ENCODE measurements at regions not wholly inside any gene's neighbourhood (a gene's known extent, or its start where the extent isn't known, plus 50 kb on each side); places are given as distances from the start of the nearest gene placed in this dataset.

DNA sequence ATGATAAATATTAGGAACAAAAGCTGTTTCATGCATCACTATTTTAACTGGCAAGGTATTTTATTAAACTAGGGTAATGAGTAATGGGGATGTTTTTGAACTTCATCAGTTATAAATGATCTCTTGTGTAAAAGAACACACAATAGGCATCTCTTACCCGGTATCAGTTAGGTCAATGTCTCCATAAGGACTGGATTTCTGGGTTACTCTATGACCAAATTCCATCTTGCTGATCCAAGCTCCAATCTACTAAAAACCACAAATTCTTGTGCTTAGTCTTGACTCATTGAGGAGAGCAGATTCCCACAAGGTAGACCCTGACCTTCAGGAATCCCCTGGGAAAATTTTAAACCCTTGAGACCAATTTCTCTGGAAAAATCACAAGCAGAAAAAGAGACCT, 1167.7 kb downstream of the XPNPEP1 start:
- no peak for DNase-seq

DNA sequence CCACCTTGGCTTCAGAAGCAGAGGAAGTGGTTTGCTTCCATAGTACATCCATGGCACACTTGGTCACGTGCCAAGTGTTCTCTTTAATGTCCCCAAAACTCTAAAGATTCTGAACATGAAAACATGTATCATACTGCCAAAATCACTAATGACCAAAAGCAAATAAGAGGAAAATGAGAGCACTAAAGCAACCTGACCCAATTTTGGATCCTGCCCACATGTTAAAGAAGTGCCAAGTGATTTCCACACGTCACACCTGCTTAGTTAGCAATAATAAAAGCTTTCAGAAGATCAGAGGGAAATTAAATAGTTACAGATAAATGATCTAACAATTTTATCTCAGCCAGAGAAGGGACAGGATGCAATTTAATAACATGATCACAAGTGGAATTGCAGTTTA, 1170.0 kb downstream of the XPNPEP1 start:
- no peak for DNase-seq

DNA sequence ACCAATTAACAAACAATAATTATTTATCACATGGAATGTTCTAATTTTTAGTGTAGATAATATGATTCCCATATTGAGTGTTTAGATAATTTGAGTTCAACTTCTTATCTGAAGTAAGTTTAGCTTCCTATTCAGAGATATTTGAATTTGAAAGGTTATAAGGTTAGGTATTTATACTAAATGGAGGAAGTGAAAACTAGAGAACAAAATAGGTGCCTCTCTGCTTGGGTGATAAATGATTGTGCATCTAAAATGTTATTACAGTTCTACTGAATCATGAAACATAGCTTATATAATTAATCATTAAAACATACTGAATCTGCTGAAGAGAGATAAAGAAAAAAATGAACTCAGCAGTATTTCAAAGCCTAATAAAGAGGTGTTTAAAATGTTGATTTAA, 1174.3 kb downstream of the XPNPEP1 start:
- DNase-seq = no peak

DNA sequence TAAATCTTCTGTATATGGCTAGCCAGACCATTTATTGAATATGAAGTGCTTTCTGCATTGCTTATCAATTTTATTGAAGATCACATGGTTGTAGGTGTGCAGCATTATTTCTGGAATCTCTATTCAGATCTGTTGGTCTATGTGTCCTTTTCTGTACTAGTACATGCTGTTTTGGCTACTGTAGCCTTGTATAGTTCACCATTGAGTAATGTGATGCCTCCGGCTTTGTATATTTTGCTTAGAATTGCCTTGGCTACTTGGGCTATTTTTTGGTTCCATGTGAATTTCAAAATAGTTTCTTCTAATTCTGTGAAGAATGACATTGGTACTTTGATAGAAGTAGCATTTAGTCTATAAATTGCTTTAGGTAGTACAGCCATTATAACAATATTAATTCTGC, 1187.2 kb downstream of the XPNPEP1 start:
- no peak for DNase-seq

DNA sequence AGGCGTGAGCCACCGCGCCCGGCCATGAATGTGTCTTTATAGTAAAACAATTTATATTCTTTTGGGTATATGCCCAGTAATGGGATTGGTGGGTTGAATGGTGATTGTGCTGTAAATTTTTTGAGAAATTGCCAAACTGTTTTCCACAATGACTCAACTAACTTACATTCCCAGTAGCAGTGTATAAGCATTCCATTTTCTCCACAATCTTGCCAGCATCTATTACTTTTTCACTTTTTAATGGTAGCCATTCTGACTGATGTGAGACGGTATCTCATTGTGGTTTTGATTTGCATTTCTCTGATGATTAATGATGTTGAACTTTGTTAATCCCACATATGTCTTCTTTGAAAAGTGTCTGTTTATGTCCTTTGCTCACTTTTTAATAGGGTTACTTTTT, 1187.9 kb downstream of the XPNPEP1 start:
- no peak for DNase-seq

DNA sequence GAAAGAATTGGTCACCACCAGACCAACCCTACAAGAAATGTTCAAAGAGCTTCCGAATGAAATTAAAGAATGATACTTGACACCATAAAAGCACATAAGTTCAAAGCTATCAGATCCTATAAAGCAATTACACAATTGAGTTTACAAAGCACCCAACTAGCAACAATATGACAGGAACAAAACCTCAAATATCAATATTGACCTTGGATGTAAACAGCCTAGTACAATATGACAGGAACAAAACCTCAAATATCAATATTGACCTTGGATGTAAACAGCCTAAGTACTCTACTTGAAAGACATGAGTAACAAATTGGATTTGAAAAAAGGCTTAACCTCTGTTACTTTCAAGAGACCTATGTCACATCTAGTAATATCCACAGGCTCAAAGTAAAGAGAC, 1201.4 kb downstream of the XPNPEP1 start:
- DNase-seq = peak; percentile 22 to 31

DNA sequence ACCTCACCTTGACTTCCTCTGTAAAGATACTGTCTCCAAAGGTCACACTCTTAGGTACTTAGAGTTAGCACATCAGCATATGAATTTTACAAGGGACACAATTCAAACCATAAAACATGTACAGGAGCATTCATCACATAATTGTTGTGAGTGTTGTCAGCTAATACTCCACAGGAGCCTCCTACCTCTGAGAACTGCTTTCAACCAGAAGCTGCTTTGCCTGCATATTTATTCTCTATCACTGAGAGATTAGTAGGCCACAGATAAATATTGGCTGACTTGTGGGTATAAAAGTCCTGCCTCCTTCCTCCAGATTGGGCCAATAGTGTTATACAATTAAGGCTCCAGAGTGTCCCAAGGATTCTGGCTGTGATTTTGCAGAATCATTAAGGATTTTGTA, 1207.0 kb downstream of the XPNPEP1 start:
- DNase-seq = no peak

DNA sequence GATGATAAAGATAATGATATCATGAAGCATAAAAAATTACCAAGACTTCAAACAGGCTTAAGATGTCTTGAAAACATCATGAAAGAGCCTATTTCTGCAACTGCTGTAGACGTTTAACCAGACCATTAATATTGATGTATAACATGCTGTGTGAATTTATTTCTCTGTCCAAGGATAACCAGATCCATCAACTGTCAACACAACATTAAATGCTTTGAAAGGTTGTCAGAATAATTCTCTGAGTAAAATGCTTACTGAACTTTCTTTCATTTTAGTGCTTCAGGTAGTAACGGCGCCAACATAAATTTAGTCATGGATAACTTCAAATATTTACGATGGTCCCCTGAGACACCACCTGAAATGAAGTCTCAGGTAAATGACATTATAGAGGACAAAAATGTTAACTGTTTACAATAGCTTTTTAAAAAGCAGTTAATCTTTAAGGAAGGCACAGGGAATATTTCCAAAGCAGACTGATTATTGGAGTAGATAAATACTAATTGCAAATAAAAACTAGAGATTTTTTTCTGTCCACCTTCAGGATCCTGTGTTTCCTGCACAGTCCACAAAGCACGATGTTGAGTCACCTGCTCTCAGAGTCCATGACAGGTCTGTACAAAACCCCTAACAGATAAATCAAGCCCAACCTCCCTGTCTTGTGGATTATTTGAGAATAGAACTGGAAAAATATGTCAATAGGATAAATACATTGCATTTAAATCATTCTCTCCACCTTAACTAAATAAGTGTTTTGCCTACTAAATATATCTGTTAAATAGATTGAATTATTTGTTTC, 1213.2 kb downstream of the XPNPEP1 start:
- DNase-seq = no peak

DNA sequence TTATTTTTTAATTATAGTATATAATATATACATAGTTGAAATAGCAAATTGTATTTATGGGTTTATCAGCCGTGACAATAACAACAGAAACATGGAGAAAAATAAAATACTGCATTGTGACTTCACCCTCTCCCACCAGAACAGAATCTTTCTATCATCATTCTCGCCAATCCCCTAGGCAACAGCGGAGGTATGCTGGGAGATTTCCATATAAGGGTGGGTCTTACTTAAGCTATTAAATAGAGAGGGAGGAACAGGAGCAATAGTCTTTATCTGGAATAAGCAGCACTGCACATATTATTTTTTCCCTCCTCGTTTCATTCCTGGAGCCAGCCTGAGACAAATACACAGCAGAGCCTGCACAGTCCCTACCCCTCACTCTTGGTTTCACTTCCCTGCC, 1214.9 kb downstream of the XPNPEP1 start:
- DNase-seq = no peak

DNA sequence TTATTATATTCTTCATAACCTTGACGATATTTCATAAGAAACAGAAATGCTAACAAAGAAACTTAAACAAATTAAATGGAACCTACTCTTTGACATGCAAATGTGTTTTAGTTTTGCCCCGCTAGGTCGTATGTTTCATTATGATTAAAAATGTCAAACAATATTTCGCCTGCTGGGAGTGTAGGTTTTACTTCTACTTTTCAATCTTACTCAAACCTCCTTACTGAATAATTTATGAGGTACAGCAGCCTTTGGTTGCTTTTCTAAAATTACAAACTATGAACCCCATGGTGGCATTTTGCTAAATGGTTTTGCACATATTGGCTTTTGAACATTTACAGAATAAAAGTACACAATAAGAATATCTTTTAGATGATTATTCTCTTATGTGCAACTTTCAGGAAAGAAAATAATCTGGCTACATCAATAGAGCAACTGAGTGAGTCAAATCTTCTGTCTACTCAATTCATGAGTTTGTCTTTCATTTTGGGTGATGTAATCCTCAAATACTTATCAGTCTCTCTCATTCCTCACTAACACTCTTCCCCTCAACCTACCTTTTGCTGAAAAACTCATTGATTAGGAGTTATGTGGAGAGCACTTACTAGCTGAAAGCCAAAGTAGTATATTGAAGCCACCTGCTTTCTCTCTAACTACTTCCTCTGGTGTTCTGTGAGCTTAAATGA, 1226.4 kb downstream of the XPNPEP1 start:
- DNase-seq = no peak

DNA sequence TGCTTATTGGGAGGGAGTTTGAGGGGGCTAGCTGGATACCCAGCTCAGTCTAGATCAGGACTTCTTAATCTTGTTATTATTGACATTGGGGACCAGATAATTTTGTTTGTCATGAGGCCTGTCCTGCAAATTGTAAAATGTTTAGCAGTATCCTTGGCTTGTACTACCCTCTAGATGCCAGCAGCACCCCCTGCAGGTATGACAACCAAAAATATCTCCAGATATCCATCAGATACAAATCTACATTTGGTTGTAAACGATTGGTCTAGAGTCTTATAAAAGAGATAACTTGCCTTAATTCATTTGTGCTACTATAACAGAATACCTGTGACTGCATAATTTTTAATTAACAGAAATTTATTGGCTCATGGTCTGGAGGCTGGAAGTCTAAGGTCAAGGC, 1232.2 kb downstream of the XPNPEP1 start:
- no peak for DNase-seq

DNA sequence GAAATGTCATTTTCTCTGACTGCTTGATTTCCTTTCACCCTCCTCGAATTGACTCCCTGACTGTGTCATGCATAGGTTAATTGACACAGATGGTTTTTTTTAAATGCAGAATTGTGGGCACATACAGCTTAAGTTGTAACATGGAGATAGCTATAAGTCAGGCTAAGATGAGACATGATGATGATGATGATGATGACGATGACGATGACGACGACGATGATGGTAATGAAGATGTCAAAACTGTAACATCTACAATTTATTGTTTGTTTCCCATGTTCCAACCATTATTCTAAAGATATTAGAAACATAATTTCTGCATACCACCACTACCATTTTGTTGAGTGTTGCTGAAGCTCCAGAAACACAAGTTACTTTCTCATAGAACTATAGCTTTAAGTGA, 1232.8 kb downstream of the XPNPEP1 start:
- DNase-seq = no peak

DNA sequence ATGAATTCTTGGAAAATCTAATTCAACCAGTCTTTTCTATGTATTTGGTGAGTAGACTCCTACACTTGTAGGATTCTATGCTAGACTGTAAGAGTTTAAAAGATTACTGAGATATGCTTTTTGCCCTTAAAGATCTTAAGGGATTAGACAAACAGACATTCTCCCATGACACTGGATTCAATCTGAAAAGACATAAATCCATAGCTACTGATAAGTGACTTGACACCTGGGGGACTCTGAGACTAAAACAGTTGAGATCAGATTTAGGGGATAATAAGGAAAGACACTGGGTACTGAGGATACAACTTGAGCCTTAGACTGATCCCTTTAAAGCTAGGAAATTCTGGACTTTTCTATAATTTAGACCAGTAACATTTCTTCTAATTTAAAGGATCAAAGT, 1233.4 kb downstream of the XPNPEP1 start:
- no peak for DNase-seq

DNA sequence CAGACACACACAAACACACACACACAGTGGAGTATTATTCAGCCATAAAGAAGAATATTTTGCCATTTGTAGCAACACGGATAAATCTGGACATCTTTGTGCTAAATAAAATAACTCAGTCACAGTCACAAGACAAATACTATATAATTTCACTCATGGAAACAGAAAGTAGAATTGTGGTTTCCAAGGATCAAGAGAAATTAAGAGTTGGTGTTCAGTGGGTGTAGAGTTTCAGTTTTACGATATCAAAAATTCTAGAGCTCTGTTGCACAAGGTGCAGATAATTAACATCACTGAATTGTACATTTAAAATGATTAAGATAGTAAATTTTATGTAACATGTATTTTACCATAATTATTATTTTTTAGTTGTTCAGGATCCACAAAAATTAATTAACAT, 1235.0 kb downstream of the XPNPEP1 start:
- no peak for DNase-seq

DNA sequence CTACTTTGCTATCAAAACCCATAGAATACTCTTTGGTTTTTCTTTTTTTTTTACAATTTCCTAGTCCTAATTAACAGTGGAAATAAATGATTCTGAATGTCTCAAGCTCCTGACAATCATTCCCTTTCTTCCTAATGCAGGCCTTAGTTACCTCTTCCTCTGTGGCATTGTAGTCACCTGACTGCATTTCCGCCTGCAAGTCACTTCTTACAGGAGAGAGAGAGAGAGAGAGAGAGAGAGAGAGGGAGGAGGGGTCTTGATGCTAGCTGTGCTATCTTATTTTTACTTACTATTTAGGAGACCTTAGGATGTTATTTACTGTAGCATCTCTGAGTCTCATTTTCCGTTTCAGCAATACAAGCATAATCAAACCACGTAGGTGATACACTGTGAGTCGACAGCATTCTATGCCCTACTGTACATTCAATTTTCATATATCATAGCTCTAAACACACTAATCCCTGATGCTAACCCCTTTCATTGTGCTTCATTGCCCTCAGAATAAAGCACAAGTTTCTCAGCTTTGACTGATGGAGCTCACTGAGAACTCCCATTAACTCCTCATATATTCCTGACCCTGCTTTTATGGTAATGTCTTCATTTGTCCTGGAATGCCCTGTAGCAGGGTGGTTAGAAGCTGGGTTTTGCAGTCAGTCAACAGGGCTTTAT, 1237.3 kb downstream of the XPNPEP1 start:
- DNase-seq = no peak

DNA sequence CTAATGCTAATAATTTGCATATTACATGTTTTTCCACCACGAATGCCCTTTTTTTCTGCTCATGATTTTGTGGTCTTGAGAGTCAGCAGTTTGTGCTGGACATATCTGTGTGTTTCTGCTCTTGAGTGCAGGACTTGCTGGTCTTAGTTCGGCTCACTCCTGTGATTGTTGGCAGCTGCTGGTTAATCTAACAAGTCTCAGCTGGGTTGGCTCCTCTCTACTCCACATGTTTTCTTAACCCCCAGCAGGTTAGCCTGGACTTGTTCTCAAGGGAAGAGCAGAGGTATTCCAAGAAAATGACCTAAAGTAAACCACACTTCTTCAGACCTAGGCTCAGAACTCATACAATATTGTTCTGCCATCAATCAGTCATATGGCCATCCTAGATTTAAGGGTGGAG, 1238.9 kb downstream of the XPNPEP1 start:
- no peak for DNase-seq

DNA sequence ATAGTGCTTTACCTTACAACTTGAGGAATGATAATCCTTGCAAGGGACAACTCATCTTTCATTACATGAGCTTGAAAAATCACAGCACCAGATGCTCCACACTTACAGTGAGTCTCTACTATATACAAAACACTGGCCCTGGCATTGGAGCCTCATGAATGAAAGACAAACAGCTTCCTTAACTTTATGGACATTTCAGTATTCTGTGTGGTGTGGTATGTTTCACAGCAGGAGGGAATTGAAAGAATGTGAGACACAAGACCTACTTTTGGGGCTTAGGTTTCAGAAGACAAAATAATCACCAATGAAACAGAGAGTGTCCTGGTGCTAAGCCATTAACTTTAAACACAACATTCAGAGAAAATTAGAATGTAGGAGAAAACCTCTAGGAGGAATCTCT, 1249.6 kb downstream of the XPNPEP1 start:
- DNase-seq = no peak

DNA sequence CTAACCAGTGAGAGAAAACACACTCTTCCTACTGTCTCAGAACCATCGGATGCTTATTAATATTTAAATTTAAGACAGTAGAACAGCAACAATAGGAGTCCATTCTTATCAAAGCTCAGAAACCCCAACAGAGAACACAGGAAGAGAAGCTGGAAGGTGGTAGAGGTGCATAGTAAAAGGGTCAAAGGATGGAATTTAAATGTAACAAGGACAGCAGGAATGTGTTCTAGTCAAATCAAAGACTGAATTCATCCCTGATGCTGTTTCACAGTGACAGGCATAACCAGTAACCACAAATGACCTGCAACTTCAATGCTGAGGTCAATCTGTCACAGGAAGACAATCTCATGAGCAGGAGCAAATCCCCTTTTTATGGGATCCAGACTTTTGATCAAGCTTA, 1259.7 kb downstream of the XPNPEP1 start:
- DNase-seq = no peak

DNA sequence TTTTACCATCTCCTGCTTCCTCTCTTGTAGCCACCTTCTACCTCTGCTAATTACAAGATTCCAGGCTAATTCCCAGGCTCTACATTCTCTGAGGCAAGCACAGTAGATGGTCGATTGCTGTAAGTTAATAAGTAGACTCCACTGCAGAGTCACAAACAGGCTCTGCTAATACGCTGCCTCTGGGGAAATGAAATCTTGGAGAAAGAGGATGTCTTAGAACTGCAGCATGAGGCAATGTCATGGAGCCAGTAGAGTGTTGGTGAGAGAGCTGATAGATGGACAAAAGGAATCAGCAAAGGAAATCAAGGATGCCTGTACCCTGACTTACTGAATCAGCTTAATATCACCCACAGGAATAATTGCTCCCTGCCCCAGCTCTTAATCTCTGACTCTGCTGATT, 1260.3 kb downstream of the XPNPEP1 start:
- DNase-seq = no peak

DNA sequence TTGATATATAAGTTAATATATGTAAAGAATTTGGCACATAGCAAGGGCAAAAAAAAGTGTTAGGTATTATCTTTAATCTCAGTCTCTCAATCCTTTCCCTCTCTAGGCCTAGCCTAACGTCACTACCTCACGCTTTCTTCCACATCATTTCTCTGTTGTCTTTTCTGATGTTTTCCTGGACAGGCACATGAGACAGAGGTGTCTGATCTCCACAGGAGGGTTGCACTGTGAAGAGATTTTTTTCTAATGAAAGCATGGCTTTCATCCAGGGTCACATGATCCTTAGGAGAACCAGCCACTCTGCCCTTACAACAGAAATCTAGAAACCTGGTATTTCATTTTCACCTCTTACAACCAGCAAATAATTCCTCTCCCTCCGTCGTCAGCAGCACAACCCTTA, 1268.3 kb downstream of the XPNPEP1 start:
- no peak for DNase-seq

DNA sequence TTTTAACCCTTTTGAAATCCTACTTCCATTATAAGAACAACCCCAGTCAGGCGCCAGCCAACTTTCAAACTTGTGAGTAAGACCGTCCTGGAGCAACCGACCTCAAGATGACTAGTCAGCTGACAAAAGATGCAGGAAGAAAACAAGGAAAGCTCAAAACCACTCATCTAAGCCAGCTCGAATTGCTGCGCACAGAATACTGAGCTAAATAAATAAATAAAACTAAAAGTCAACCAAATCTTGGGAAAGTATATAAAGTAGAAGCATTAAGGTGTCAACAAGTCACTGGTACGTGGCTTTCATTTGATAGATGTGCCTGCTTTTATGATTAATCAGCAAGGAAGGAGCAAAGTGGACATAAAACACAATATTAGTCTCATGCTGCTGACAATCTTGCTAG, 1269.8 kb downstream of the XPNPEP1 start:
- DNase-seq = no peak

DNA sequence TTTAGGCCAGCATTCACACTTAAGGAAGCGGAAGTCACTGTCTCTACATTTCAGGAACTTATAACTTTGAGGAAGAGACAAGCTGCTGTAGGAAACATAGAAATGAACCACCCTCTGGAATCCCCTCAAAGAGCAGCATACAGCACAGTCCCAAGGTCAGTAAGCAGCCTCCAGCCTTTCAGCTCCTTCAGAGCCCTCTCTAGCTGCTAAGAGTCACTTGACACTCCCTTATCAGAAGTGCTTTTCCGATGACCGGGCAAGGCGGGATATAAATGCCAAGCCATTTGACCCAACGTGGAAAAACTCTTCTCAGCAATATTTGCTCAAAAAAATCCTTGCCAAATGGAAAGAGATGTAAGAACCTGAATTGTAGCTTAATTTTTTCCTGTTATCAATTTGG, 1284.3 kb downstream of the XPNPEP1 start:
- DNase-seq = no peak

DNA sequence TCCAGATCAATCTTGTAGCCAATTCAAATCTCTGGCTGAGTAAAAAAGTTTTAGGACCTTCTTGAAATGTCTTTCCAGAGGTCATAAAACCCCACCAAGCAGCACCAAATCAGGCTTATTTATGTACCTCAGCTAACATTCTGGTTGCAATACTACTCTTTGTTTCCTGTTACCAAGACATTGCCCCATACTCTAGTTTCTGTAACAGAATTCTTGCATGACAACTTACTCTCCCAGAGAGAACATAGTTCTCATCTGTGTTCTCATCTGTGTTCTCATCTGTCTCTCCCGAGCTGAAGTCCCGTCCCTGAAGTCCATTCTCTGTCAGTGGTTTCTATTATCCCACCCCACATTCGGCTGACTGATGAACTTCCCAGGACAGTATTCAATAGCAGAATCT, 1285.1 kb downstream of the XPNPEP1 start:
- DNase-seq = no peak

DNA sequence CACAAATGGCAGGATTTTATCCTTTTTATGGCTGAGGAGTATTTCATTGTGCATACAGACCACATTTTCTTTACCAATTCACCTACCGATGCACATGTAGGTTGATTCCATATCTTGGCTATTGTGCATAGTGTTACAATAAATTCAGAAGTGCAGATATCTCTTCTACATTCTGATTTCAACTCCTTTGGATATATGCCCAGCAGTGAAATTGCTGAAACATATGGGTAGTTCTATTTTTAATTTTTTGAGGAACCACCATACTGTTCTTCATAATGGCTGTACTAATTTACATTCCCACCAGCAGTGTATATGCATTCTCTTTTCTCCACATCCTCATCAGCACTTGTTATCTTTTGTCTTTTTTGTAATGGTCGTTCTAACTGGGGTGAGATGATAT, 1290.3 kb downstream of the XPNPEP1 start:
- no peak for DNase-seq

All from NCI-H1930 (cell line).